ENCODE measurements at regions not wholly inside any gene's neighbourhood (a gene's known extent, or its start where the extent isn't known, plus 50 kb on each side); places are given as distances from the start of the nearest gene placed in this dataset.

GRCh38 chr2:217127744-217128143, 267.9 kb upstream of the TNP1 start:
- ATAC-seq (no peak), FAIRE-seq (no peak), DNase-seq (ENCODE audit: low read depth, low spot score) (no peak)
- no peaks in the 10 kb centered on the region for H3K79me2 ChIP-seq (ENCODE audit: control insufficient read depth, insufficient read depth, low read length)
- BruUV-seq (replicated peaks) = no TSS peak
- in situ Hi-C loops (cut with MboI) (no loop called here), intact Hi-C loops (cut with micrococcal nuclease; ENCODE audit: unreplicated experiment) (no loop called here)
- WGBS (ENCODE audit: insufficient coverage, insufficient replicate concordance, low lambda C conversion rate, missing lambda C conversion rate) = 32% methylated on average over 2 of the region's 2 CpGs
- no peaks in the 10 kb centered on the region for H3K36me3 ChIP-seq (ENCODE audit: control insufficient read depth in 2 of 2, insufficient read depth in 2 of 2, low read length in 1 of 2)
- TF ChIP-seq NFIC (IDR thresholded peaks at IDR 0.05; ENCODE audit: low read depth, low read length) = no peak
- no peak for TF ChIP-seq NR2C2 (IDR thresholded peaks at IDR 0.05; ENCODE audit: borderline replicate concordance, control insufficient read depth, insufficient read length, low read depth)
- TF ChIP-seq, protein P1, sequence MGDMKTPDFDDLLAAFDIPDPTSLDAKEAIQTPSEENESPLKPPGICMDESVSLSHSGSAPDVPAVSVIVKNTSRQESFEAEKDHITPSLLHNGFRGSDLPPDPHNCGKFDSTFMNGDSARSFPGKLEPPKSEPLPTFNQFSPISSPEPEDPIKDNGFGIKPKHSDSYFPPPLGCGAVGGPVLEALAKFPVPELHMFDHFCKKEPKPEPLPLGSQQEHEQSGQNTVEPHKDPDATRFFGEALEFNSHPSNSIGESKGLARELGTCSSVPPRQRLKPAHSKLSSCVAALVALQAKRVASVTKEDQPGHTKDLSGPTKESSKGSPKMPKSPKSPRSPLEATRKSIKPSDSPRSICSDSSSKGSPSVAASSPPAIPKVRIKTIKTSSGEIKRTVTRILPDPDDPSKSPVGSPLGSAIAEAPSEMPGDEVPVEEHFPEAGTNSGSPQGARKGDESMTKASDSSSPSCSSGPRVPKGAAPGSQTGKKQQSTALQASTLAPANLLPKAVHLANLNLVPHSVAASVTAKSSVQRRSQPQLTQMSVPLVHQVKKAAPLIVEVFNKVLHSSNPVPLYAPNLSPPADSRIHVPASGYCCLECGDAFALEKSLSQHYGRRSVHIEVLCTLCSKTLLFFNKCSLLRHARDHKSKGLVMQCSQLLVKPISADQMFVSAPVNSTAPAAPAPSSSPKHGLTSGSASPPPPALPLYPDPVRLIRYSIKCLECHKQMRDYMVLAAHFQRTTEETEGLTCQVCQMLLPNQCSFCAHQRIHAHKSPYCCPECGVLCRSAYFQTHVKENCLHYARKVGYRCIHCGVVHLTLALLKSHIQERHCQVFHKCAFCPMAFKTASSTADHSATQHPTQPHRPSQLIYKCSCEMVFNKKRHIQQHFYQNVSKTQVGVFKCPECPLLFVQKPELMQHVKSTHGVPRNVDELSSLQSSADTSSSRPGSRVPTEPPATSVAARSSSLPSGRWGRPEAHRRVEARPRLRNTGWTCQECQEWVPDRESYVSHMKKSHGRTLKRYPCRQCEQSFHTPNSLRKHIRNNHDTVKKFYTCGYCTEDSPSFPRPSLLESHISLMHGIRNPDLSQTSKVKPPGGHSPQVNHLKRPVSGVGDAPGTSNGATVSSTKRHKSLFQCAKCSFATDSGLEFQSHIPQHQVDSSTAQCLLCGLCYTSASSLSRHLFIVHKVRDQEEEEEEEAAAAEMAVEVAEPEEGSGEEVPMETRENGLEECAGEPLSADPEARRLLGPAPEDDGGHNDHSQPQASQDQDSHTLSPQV (IDR thresholded peaks at IDR 0.05) = no peak
- H2AFZ ChIP-seq (ENCODE audit: control insufficient read depth, low read depth, low read length) = no peak overlapping the region
- H3K4me2 ChIP-seq (ENCODE audit: control insufficient read depth, insufficient read depth) = no peak overlapping the region
- H3K9me3 ChIP-seq (replicated peaks; ENCODE audit: control insufficient read depth, insufficient read depth, low read length) = no peaks in the 10 kb centered on the region
- ChIA-PET SMC1A (ENCODE audit: uncharacterized antibody, unreplicated experiment) (interaction anchor here (0.9 kb wide), 1 partner anchor 339 kb away, joined by 3 read pairs; no protein-coding TSS in a partner anchor), CTCF (interaction anchor here (0.9 kb wide), 1 partner anchor 39 kb away, joined by 3 read pairs; no protein-coding TSS in a partner anchor), RAD21 (ENCODE audit: unreplicated experiment) (no interaction called here), POLR2A (no interaction called here)
- no peaks in the 10 kb centered on the region for H3K4me1 ChIP-seq (ENCODE audit: control insufficient read depth, insufficient read depth, low read length)
- no peak overlapping the region for H3K9ac ChIP-seq (ENCODE audit: control insufficient read depth, insufficient read depth, low read length)
- H4K20me1 ChIP-seq (ENCODE audit: control insufficient read depth, insufficient read depth) = no peaks in the 10 kb centered on the region
- no peak overlapping the region for H3K27ac ChIP-seq (ENCODE audit: control insufficient read depth, insufficient read depth)
- no peak overlapping the region for H3K4me3 ChIP-seq
- H3K27me3 ChIP-seq (replicated peaks in 1 of 2; ENCODE audit: control insufficient read depth in 2 of 2, insufficient read depth in 2 of 2, low read length in 1 of 2) = no peaks in the 10 kb centered on the region

GRCh38 chr2:217125014-217125413, 265.1 kb upstream of the TNP1 start:
- no TSS peak for BruUV-seq (replicated peaks)
- ChIA-PET POLR2A (no interaction called here), SMC1A (ENCODE audit: uncharacterized antibody, unreplicated experiment) (no interaction called here), RAD21 (ENCODE audit: unreplicated experiment) (no interaction called here), CTCF (interaction anchor here (0.5 kb wide), 1 partner anchor 379 kb away, joined by 3 read pairs; no protein-coding TSS in a partner anchor)
- Histone ChIP-seq H3K27ac (ENCODE audit: control insufficient read depth, insufficient read depth) (no peak overlapping the region), H2AFZ (ENCODE audit: control insufficient read depth, low read depth, low read length) (no peak overlapping the region), H3K4me2 (ENCODE audit: control insufficient read depth, insufficient read depth) (no peak overlapping the region), H3K9me3 (replicated peaks; ENCODE audit: control insufficient read depth, insufficient read depth, low read length) (no peaks in the 10 kb centered on the region), H3K36me3 (ENCODE audit: control insufficient read depth in 2 of 2, insufficient read depth in 2 of 2, low read length in 1 of 2) (no peaks in the 10 kb centered on the region), H3K9ac (ENCODE audit: control insufficient read depth, insufficient read depth, low read length) (no peak overlapping the region), H3K4me1 (ENCODE audit: control insufficient read depth, insufficient read depth, low read length) (no peaks in the 10 kb centered on the region), H3K79me2 (ENCODE audit: control insufficient read depth, insufficient read depth, low read length) (no peaks in the 10 kb centered on the region), H4K20me1 (ENCODE audit: control insufficient read depth, insufficient read depth) (no peaks in the 10 kb centered on the region), H3K4me3 (no peak overlapping the region), H3K27me3 (replicated peaks in 1 of 2; ENCODE audit: control insufficient read depth in 2 of 2, insufficient read depth in 2 of 2, low read length in 1 of 2) (no peaks in the 10 kb centered on the region)
- FAIRE-seq (no peak), ATAC-seq (no peak), DNase-seq (ENCODE audit: low read depth, low spot score) (no peak)
- intact Hi-C loops (cut with micrococcal nuclease; ENCODE audit: unreplicated experiment) = no loop called here
- in situ Hi-C loops (cut with MboI) = no loop called here
- 12% methylated on average over 3 of the region's 3 CpGs for WGBS (ENCODE audit: insufficient coverage, insufficient replicate concordance, low lambda C conversion rate, missing lambda C conversion rate)
- TF ChIP-seq ZBTB4 (CRISPR knock-in tag; IDR thresholded peaks at IDR 0.05) (no peak), MEF2A (IDR thresholded peaks at IDR 0.05; ENCODE audit: insufficient read depth, low read depth, low read length) (no peak), TCF7 (IDR thresholded peaks at IDR 0.05; ENCODE audit: borderline replicate concordance) (no peak), RBBP5 (conservative IDR thresholded peaks at IDR 0.05) (no peak), SMC3 (IDR thresholded peaks at IDR 0.05; ENCODE audit: borderline replicate concordance, low read length) (no peak), SRF (IDR thresholded peaks at IDR 0.05; ENCODE audit: low read depth in 2 of 2, low read length in 2 of 2) (no peak), JUNB (IDR thresholded peaks at IDR 0.05) (no peak), BACH1 (IDR thresholded peaks at IDR 0.05; ENCODE audit: borderline replicate concordance) (no peak), BMI1 (IDR thresholded peaks at IDR 0.05; ENCODE audit: borderline replicate concordance) (no peak)

Measured in GM12878 (cell line).